Mesendoderm (in vitro differentiated cells): ENCODE measurements at regions not wholly inside any gene's neighbourhood (a gene's known extent, or its start where the extent isn't known, plus 50 kb on each side); places are given as distances from the start of the nearest gene placed in this dataset.

Experiments used
- DNase-seq: peaks from one replicate; pipeline ENCODE4 v3.0.0; 2013
- H2AK5ac ChIP-seq: 2 replicates; pipeline ENCODE4 v1.6.1; 2013; ENCODE audit warnings: low read length, inconsistent platforms
- H2BK120ac ChIP-seq: 2 replicates; pipeline ENCODE4 v1.6.1; 2013; ENCODE audit warnings: low read depth, mild to moderate bottlenecking, low read length, moderate library complexity, mixed read lengths
- H2BK15ac ChIP-seq: replicated peaks from 2 replicates; pipeline ENCODE4 v1.6.1; 2013; ENCODE audit warnings: low read depth, mild to moderate bottlenecking, moderate library complexity
- H2BK5ac ChIP-seq: 2 replicates; pipeline ENCODE4 v1.6.1; 2013; ENCODE audit warnings: low read length, inconsistent platforms
- H3K18ac ChIP-seq: 2 replicates; pipeline ENCODE4 v1.6.1; 2013; ENCODE audit warnings: mild to moderate bottlenecking, low read length, mixed read lengths
- H3K23ac ChIP-seq: one replicate; pipeline ENCODE4 v1.6.1; 2013; ENCODE audit warnings: low read length
- H3K27ac ChIP-seq: 2 replicates; pipeline ENCODE4 v1.5.1; 2013; ENCODE audit warnings: low read depth, mild to moderate bottlenecking, inconsistent platforms, low read length, moderate library complexity
- H3K27me3 ChIP-seq: 2 replicates; pipeline ENCODE4 v1.6.1; 2013; ENCODE audit warnings: low read length, control low read depth, mild to moderate bottlenecking, inconsistent platforms; ENCODE audit not compliant: insufficient read depth, poor library complexity
- H3K36me3 ChIP-seq: 2 replicates; pipeline ENCODE4 v1.6.1; 2013; ENCODE audit warnings: low read length, inconsistent platforms; ENCODE audit not compliant: control insufficient read depth, insufficient read depth
- H3K4ac ChIP-seq: one replicate; pipeline ENCODE4 v1.6.1; 2013; ENCODE audit warnings: low read depth, mild to moderate bottlenecking, low read length, moderate library complexity
- H3K4me1 ChIP-seq: 2 replicates; pipeline ENCODE4 v1.6.1; 2013; ENCODE audit warnings: low read depth, low read length, inconsistent platforms; ENCODE audit not compliant: control insufficient read depth
- H3K4me2 ChIP-seq: 2 replicates; pipeline ENCODE4 v1.6.1; 2013; ENCODE audit warnings: low read length
- H3K4me3 ChIP-seq: 2 replicates; pipeline ENCODE4 v1.5.1; 2013; ENCODE audit warnings: mild to moderate bottlenecking, low read length
- H3K56ac ChIP-seq: one replicate; pipeline ENCODE4 v1.6.1; 2013; ENCODE audit warnings: low read length
- H3K79me1 ChIP-seq: 2 replicates; pipeline ENCODE4 v1.6.1; 2013; ENCODE audit warnings: low read length, inconsistent platforms
- H3K79me2 ChIP-seq: 2 replicates; pipeline ENCODE4 v1.6.1; 2013; ENCODE audit warnings: mild to moderate bottlenecking, low read length; ENCODE audit not compliant: control insufficient read depth, insufficient read depth
- H3K9ac ChIP-seq: 2 replicates; pipeline ENCODE4 v1.6.1; 2013; ENCODE audit warnings: low read length, inconsistent platforms
- H4K5ac ChIP-seq: one replicate; pipeline ENCODE4 v1.6.1; 2013; ENCODE audit warnings: low read length
- H4K8ac ChIP-seq: one replicate; pipeline ENCODE4 v1.6.1; 2013; ENCODE audit warnings: low read depth, mild to moderate bottlenecking, control low read depth, low read length, moderate library complexity
- WGBS: extraction: QIAGEN DNeasy Blood & Tissue Kit; methylation state at CpG from one replicate; pipeline ENCODE4 v1.1.7; 2013; ENCODE audit warnings: low lambda C conversion rate, missing lambda C conversion rate; ENCODE audit not compliant: insufficient coverage; ENCODE audit errors: extremely low coverage; 5-methylcytosine and 5-hydroxymethylcytosine counted together

DNA sequence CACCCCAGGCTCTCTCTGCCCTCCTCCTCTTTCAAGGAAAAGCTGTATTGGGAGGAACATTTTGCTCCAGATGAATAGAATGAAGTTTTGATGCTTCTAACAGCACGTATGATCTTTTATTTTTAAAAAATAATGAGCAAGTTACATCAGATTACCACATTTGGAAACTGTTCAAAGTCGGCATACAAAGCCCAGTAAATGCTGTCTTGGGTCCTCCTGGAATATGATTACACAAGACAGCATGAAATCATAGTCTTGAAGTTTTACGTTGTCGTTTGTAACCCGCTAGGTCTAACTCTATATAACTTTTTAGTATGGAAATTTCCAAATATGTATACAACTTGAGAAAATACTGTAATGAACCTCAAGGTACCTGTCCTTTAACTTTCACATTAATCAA lies 385.6 kb downstream of the HLX start:
- Histone ChIP-seq H3K9ac (no peak overlapping the region), H2BK120ac (peak overlapping the region; percentile 73), H3K4me3 (no peak overlapping the region), H3K4ac (peak overlapping the region; percentile 70), H3K23ac (no peak overlapping the region), H2AK5ac (peak overlapping the region; percentile 15), H2BK15ac (no peak overlapping the region), H4K5ac (no peak overlapping the region), H4K8ac (no peak overlapping the region), H3K79me2 (no peaks in the 10 kb centered on the region), H3K27me3 (no peaks in the 10 kb centered on the region), H3K56ac (peak overlapping the region; percentile 25), H2BK5ac (peak overlapping the region; percentile 39), H3K79me1 (no peaks in the 10 kb centered on the region), H3K4me2 (no peak overlapping the region), H3K36me3 (no peaks in the 10 kb centered on the region), H3K27ac (no peak overlapping the region), H3K18ac (peak overlapping the region; percentile 87), H3K4me1 (no peaks in the 10 kb centered on the region)
- no peak for DNase-seq
- no CpG with 5 or more reads among the region's 5 CpGs for WGBS

DNA sequence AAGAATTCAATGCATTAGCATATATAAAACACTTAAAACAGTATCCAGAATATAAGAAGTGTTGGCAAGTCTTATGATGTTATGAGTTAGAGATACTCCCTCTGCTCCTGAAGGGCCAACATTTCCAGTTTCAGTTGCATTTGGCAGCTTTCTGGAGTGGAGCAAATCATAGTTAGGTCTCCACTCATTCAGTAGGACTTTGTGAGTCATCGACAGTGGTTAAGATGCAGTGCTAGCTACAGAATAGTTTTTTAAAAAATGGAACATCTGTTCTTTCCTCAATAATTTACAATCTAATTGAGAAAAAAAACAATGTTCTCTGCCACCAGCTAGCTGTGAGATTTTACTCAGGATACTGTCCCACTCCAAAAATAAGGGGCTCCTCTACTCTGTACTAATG lies 389.1 kb downstream of the HLX start:
- Histone ChIP-seq H3K23ac (no peak overlapping the region), H3K79me2 (no peaks in the 10 kb centered on the region), H3K79me1 (no peaks in the 10 kb centered on the region), H3K56ac (no peak overlapping the region), H3K18ac (no peak overlapping the region), H3K4ac (no peak overlapping the region), H4K8ac (no peak overlapping the region), H2BK5ac (no peak overlapping the region), H3K27me3 (no peaks in the 10 kb centered on the region), H3K4me3 (no peak overlapping the region), H2BK15ac (no peak overlapping the region), H3K9ac (no peak overlapping the region), H2BK120ac (no peak overlapping the region), H2AK5ac (no peak overlapping the region), H3K4me1 (no peaks in the 10 kb centered on the region), H3K4me2 (no peak overlapping the region), H3K36me3 (no peaks in the 10 kb centered on the region), H3K27ac (no peak overlapping the region), H4K5ac (no peak overlapping the region)
- DNase-seq = no peak
- WGBS = no CpG with 5 or more reads among the region's 1 CpG

- 100% methylated on average over 1 of the region's 5 CpGs for WGBS
- H3K4me2 ChIP-seq = no peak overlapping the region
- no peak overlapping the region for H3K23ac ChIP-seq
- no peak overlapping the region for H3K27ac ChIP-seq
- no peaks in the 10 kb centered on the region for H3K79me1 ChIP-seq
- no peak overlapping the region for H3K18ac ChIP-seq
- no peaks in the 10 kb centered on the region for H3K36me3 ChIP-seq
- no peak overlapping the region for H3K4ac ChIP-seq
- H4K8ac ChIP-seq = no peak overlapping the region
- no peak overlapping the region for H2AK5ac ChIP-seq
- DNase-seq = no peak
- H4K5ac ChIP-seq = no peak overlapping the region
- no peaks in the 10 kb centered on the region for H3K79me2 ChIP-seq
- no peak overlapping the region for H3K4me3 ChIP-seq
- no peak overlapping the region for H2BK5ac ChIP-seq
- H2BK15ac ChIP-seq = no peak overlapping the region
- no peak overlapping the region for H3K56ac ChIP-seq
- H2BK120ac ChIP-seq = no peak overlapping the region
- no peak overlapping the region for H3K9ac ChIP-seq
- H3K4me1 ChIP-seq = peaks cover 4% of the 10 kb centered on the region
- no peaks in the 10 kb centered on the region for H3K27me3 ChIP-seq
Observed at GRCh38 chr1:221271701-221272100, 392.5 kb downstream of the HLX start.

- Histone ChIP-seq H3K36me3 (no peaks in the 10 kb centered on the region), H3K79me2 (no peaks in the 10 kb centered on the region), H3K9ac (no peak overlapping the region), H2BK15ac (no peak overlapping the region), H3K56ac (no peak overlapping the region), H3K4me3 (no peak overlapping the region), H3K27me3 (no peaks in the 10 kb centered on the region), H4K5ac (no peak overlapping the region), H2BK5ac (peak overlapping the region; percentile 35), H3K4ac (no peak overlapping the region), H3K18ac (no peak overlapping the region), H3K23ac (no peak overlapping the region), H3K27ac (no peak overlapping the region), H2BK120ac (peak overlapping the region; percentile 78), H4K8ac (no peak overlapping the region), H3K4me2 (no peak overlapping the region), H2AK5ac (no peak overlapping the region), H3K4me1 (peaks cover 4% of the 10 kb centered on the region), H3K79me1 (no peaks in the 10 kb centered on the region)
- WGBS = no CpG with 5 or more reads among the region's 3 CpGs
- DNase-seq = no peak
Observed at GRCh38 chr1:221272940-221273339, 393.7 kb downstream of the HLX start.

DNA sequence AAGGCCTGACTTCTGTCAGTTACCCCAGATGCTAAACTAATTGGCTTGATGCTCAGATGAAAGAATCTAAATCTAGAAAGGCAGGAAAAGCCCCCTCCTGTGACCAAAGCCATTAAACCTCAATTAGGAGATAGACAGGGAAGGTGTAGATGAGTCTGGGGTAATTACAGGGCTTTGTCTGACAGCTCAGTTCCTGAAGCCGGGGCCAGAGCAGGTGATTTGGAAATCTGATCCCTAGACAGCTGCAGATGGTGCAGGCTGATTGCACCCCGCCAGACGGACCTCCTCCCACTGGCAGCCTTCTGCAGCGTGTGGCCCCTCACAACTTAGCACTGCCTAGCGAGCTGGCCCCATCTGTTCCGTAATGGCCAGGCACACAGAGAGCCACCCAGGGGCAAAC lies 395.1 kb downstream of the HLX start:
- Histone ChIP-seq H3K4me3 (no peak overlapping the region), H3K27ac (peak overlapping the region; percentile 34), H3K4ac (no peak overlapping the region), H3K23ac (no peak overlapping the region), H2AK5ac (no peak overlapping the region), H3K27me3 (no peaks in the 10 kb centered on the region), H2BK5ac (peak overlapping the region; percentile 79), H3K9ac (no peak overlapping the region), H3K79me1 (no peaks in the 10 kb centered on the region), H2BK120ac (peak overlapping the region; percentile 4), H4K8ac (no peak overlapping the region), H3K79me2 (no peaks in the 10 kb centered on the region), H3K36me3 (no peaks in the 10 kb centered on the region), H4K5ac (no peak overlapping the region), H3K4me2 (no peak overlapping the region), H3K56ac (peak overlapping the region; percentile 11), H3K18ac (no peak overlapping the region), H2BK15ac (no peak overlapping the region), H3K4me1 (peaks cover 4% of the 10 kb centered on the region)
- peak; percentile 92 for DNase-seq
- WGBS = no CpG with 5 or more reads among the region's 6 CpGs

- Histone ChIP-seq H4K8ac (no peak overlapping the region), H3K9ac (no peak overlapping the region), H3K56ac (no peak overlapping the region), H3K79me1 (no peaks in the 10 kb centered on the region), H3K36me3 (no peaks in the 10 kb centered on the region), H3K27me3 (no peaks in the 10 kb centered on the region), H2BK120ac (no peak overlapping the region), H3K4me3 (no peak overlapping the region), H3K4me2 (no peak overlapping the region), H3K27ac (no peak overlapping the region), H4K5ac (no peak overlapping the region), H3K79me2 (no peaks in the 10 kb centered on the region), H3K18ac (no peak overlapping the region), H3K4me1 (peaks cover 4% of the 10 kb centered on the region), H2BK5ac (no peak overlapping the region), H3K4ac (peak overlapping the region; percentile 55), H2BK15ac (no peak overlapping the region), H3K23ac (no peak overlapping the region), H2AK5ac (no peak overlapping the region)
- WGBS = no CpG with 5 or more reads among the region's 1 CpG
- no peak for DNase-seq
Observed at GRCh38 chr1:221276896-221277409, 397.7 kb downstream of the HLX start.
